GM23338 (cell line): ENCODE measurements at regions not wholly inside any gene's neighbourhood (a gene's known extent, or its start where the extent isn't known, plus 50 kb on each side); places are given as distances from the start of the nearest gene placed in this dataset.

Experiments
- ATAC-seq: fragments of 200-7000 bp; cut with Tn5 transposase; 3 replicates; pipeline ENCODE4 v1.9.1; 2020
- DNase-seq: peaks from one replicate; pipeline ENCODE4 v3.0.0-alpha.2; 2015; ENCODE audit warnings: low spot score
- H2AFZ ChIP-seq: fragments of 200-600 bp; sonication (generic); 2 replicates; pipeline ENCODE4 v1.8.0; 2016; ENCODE audit warnings: antibody characterized with exemption, mild to moderate bottlenecking, moderate library complexity
- H3F3A ChIP-seq: fragments of 200-600 bp; sonication (generic); replicated peaks from 2 replicates; pipeline ENCODE4 v1.8.0; 2017; ENCODE audit warnings: antibody characterized with exemption, mixed run types, low read depth
- H3K27ac ChIP-seq: fragments of 200-600 bp; sonication (generic); 2 replicates; pipeline ENCODE4 v1.6.1; 2016; ENCODE audit warnings: low read depth
- H3K27me3 ChIP-seq: fragments of 200-600 bp; sonication (generic); 2 replicates; pipeline ENCODE4 v1.8.0; 2016; ENCODE audit warnings: mild to moderate bottlenecking, mixed run types, moderate library complexity; ENCODE audit not compliant: insufficient read depth
- H3K36me3 ChIP-seq: fragments of 200-600 bp; sonication (generic); 2 replicates; pipeline ENCODE4 v1.8.0; 2016; ENCODE audit warnings: mild to moderate bottlenecking; ENCODE audit not compliant: insufficient read depth
- H3K4me1 ChIP-seq: fragments of 200-600 bp; sonication (generic); 2 replicates; pipeline ENCODE4 v1.8.0; 2016; ENCODE audit warnings: mild to moderate bottlenecking, moderate library complexity; ENCODE audit not compliant: insufficient read depth
- H3K4me2 ChIP-seq: fragments of 200-600 bp; sonication (generic); 2 replicates; pipeline ENCODE4 v1.7.1; 2017; ENCODE audit warnings: mixed run types
- H3K4me3 ChIP-seq: fragments of 200-600 bp; sonication (generic); 2 replicates; pipeline ENCODE4 v1.6.1; 2016; ENCODE audit warnings: mixed run types
- H3K79me2 ChIP-seq: fragments of 200-600 bp; sonication (generic); replicated peaks from 2 replicates; pipeline ENCODE4 v1.8.0; 2017; ENCODE audit warnings: mild to moderate bottlenecking; ENCODE audit not compliant: insufficient read depth
- H3K9me2 ChIP-seq: fragments of 200-600 bp; sonication (generic); 2 replicates; pipeline ENCODE4 v1.8.0; 2017; ENCODE audit not compliant: insufficient read depth
- H4K20me1 ChIP-seq: fragments of 200-600 bp; sonication (generic); replicated peaks from 2 replicates; pipeline ENCODE4 v1.8.0; 2017; ENCODE audit warnings: mild to moderate bottlenecking; ENCODE audit not compliant: insufficient read depth
- H3K27ac Mint-ChIP-seq: 2 replicates; pipeline ENCODE4 v1.8.0; 2020; ENCODE audit warnings: inconsistent platforms, mild to moderate bottlenecking, moderate library complexity, mixed read lengths
- H3K27me3 Mint-ChIP-seq: 3 replicates; pipeline ENCODE4 v1.8.0; 2022; ENCODE audit warnings: low read depth, mild to moderate bottlenecking, moderate library complexity, mixed read lengths, inconsistent platforms; ENCODE audit not compliant: insufficient read depth, poor library complexity
- H3K36me3 Mint-ChIP-seq: 3 replicates; pipeline ENCODE4 v1.8.0; 2021; ENCODE audit warnings: low read depth, mild to moderate bottlenecking, inconsistent platforms, moderate library complexity, mixed read lengths
- H3K4me1 Mint-ChIP-seq: 3 replicates; pipeline ENCODE4 v1.8.0; 2020; ENCODE audit warnings: mild to moderate bottlenecking, inconsistent platforms, mixed read lengths
- H3K4me3 Mint-ChIP-seq: 3 replicates; pipeline ENCODE4 v1.8.0; 2021; ENCODE audit warnings: moderate library complexity, mild to moderate bottlenecking, inconsistent platforms, mixed read lengths
- H3K9me3 Mint-ChIP-seq: 3 replicates; pipeline ENCODE4 v1.8.0; 2020; ENCODE audit warnings: moderate library complexity, mild to moderate bottlenecking, inconsistent platforms, mixed read lengths
- ETS1 ChIP-seq: IDR thresholded peaks from 2 replicates; pipeline ENCODE4 v1.6.1; 2016; ENCODE audit warnings: antibody characterized with exemption
- EZH2 ChIP-seq: fragments of 200-600 bp; sonication (generic); IDR thresholded peaks from one replicate; pipeline ENCODE4 v1.8.0; 2017; ENCODE audit warnings: antibody characterized with exemption, mild to moderate bottlenecking, low read depth; ENCODE audit not compliant: unreplicated experiment
- EZH2phosphoT487 ChIP-seq: fragments of 200-600 bp; sonication (generic); IDR thresholded peaks from one replicate; pipeline ENCODE4 v1.8.1; 2018; ENCODE audit warnings: antibody characterized with exemption; ENCODE audit not compliant: unreplicated experiment
- JUNB ChIP-seq: IDR thresholded peaks from one replicate; pipeline ENCODE4 v1.6.1; 2016; ENCODE audit warnings: antibody characterized with exemption; ENCODE audit not compliant: unreplicated experiment
- NANOG ChIP-seq: IDR thresholded peaks from 2 replicates; pipeline ENCODE4 v1.6.1; 2016; ENCODE audit warnings: antibody characterized with exemption, borderline replicate concordance
- POLR2AphosphoS5 ChIP-seq: IDR thresholded peaks from 2 replicates; pipeline ENCODE4 v1.6.1; 2016; ENCODE audit warnings: antibody characterized with exemption, low read depth
- STAT1 ChIP-seq: IDR thresholded peaks from one replicate; pipeline ENCODE4 v1.6.1; 2016; ENCODE audit warnings: antibody characterized with exemption; ENCODE audit not compliant: unreplicated experiment
- ZNF114 ChIP-seq: fragments of 250-450 bp; sonication (Bioruptor Pico); IDR thresholded peaks from 2 replicates; pipeline ENCODE4 v1.5.0; 2020; ENCODE audit warnings: mild to moderate bottlenecking, moderate library complexity
- ZNF331 ChIP-seq: fragments of 250-450 bp; sonication (Bioruptor Pico); IDR thresholded peaks from 2 replicates; pipeline ENCODE4 v1.5.0; 2020; ENCODE audit warnings: low read depth, mild to moderate bottlenecking, moderate library complexity
- TF ChIP-seq, protein P1 (sequence below): IDR thresholded peaks from one replicate; pipeline ENCODE4 v1.6.1; 2018; ENCODE audit warnings: antibody characterized with exemption; ENCODE audit not compliant: unreplicated experiment
- TF ChIP-seq, protein P2 (sequence below): fragments of 250-450 bp; sonication (Bioruptor Pico); IDR thresholded peaks from 2 replicates; pipeline ENCODE4 v1.5.0; 2020; ENCODE audit warnings: mild to moderate bottlenecking, moderate library complexity

DNA sequence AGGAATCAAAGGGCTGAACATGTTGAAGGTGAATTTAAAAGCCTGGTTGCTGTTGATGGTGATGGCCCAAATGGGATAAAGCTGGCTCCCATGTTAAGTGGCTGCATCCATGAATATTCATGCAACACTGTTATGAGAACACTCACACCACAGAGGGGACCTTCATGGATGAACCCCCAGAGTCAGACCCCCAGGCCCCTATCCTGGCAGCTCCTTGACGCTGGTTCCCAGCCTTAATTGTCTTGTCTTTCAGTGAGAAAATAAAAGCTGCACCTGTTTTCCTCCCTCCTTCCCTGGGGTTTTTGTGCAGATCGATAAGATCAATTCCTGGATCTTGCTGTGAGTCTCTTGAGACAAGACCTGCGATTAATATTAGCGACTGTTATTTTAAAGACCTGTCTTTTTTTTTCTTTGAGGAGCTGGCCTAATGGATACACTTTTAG is 371.7 kb downstream of the ICE1 start (continued):
- TF ChIP-seq, protein P1, sequence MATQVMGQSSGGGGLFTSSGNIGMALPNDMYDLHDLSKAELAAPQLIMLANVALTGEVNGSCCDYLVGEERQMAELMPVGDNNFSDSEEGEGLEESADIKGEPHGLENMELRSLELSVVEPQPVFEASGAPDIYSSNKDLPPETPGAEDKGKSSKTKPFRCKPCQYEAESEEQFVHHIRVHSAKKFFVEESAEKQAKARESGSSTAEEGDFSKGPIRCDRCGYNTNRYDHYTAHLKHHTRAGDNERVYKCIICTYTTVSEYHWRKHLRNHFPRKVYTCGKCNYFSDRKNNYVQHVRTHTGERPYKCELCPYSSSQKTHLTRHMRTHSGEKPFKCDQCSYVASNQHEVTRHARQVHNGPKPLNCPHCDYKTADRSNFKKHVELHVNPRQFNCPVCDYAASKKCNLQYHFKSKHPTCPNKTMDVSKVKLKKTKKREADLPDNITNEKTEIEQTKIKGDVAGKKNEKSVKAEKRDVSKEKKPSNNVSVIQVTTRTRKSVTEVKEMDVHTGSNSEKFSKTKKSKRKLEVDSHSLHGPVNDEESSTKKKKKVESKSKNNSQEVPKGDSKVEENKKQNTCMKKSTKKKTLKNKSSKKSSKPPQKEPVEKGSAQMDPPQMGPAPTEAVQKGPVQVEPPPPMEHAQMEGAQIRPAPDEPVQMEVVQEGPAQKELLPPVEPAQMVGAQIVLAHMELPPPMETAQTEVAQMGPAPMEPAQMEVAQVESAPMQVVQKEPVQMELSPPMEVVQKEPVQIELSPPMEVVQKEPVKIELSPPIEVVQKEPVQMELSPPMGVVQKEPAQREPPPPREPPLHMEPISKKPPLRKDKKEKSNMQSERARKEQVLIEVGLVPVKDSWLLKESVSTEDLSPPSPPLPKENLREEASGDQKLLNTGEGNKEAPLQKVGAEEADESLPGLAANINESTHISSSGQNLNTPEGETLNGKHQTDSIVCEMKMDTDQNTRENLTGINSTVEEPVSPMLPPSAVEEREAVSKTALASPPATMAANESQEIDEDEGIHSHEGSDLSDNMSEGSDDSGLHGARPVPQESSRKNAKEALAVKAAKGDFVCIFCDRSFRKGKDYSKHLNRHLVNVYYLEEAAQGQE = no peak
- TF ChIP-seq EZH2 (no peak), ZNF114 (CRISPR knock-in tag) (no peak)

DNA sequence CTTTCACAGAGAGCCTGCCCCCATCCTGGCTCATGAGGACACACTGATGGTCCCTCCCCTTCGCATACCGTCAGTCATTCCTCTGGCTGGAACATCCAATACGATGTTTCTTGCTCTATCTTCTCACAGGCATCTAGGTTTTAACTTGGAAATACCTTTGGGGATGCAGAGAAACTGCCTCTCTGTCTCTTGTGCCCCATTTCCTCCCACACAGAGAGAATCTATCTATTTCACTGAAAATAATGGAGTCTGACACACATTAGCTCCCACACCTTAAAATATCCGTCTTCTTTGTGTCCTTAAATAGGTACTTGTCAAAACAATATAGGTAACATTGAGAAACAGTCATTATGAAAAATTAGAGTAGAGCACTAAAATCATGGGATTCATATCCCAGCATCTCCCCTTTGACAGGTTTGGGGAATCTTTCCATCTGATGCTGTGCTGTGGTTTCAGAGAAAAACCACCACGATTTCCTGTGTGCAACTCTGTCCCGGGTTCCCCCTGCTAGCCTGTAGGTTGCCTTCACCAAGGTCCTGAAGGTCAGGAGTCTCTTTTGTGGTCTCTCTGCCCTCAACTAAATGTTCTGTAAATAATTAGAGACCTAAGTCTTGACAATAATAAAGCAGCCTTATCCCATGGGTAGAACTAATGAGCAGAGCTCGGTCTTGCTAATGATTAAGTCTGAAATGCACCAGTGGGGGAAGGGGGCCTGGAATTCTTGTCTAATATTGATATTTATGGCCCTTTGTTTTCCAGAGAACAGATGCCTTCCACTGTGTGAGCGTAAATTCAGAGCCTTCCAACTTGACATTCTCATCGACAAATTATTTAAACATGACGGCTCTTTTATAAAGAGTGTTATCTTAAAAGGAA is 371.0 kb downstream of the ICE1 start:
- peaks cover 20% of the 10 kb centered on the region; the same call in 1 of the 2 replicates for H3K9me2 ChIP-seq
- H3K9me3 Mint-ChIP-seq = no peaks in the 10 kb centered on the region
- H3K4me2 ChIP-seq = no peak overlapping the region
- H4K20me1 ChIP-seq = no peaks in the 10 kb centered on the region; the same call in 1 of the 2 replicates
- H3F3A ChIP-seq = no peaks in the 10 kb centered on the region
- H3K4me3 ChIP-seq = no peak overlapping the region
- H3K27me3 Mint-ChIP-seq = peaks cover 3% of the 10 kb centered on the region
- H3K4me3 Mint-ChIP-seq = no peak overlapping the region
- H3K27ac ChIP-seq = no peak overlapping the region
- no peak for ATAC-seq
- no peaks in the 10 kb centered on the region for H3K4me1 ChIP-seq
- H3K36me3 ChIP-seq = no peaks in the 10 kb centered on the region
- H2AFZ ChIP-seq = no peak overlapping the region
- no peaks in the 10 kb centered on the region for H3K79me2 ChIP-seq
- H3K27ac Mint-ChIP-seq = no peak overlapping the region
- no peaks in the 10 kb centered on the region for H3K27me3 ChIP-seq
- TF ChIP-seq, protein P2, sequence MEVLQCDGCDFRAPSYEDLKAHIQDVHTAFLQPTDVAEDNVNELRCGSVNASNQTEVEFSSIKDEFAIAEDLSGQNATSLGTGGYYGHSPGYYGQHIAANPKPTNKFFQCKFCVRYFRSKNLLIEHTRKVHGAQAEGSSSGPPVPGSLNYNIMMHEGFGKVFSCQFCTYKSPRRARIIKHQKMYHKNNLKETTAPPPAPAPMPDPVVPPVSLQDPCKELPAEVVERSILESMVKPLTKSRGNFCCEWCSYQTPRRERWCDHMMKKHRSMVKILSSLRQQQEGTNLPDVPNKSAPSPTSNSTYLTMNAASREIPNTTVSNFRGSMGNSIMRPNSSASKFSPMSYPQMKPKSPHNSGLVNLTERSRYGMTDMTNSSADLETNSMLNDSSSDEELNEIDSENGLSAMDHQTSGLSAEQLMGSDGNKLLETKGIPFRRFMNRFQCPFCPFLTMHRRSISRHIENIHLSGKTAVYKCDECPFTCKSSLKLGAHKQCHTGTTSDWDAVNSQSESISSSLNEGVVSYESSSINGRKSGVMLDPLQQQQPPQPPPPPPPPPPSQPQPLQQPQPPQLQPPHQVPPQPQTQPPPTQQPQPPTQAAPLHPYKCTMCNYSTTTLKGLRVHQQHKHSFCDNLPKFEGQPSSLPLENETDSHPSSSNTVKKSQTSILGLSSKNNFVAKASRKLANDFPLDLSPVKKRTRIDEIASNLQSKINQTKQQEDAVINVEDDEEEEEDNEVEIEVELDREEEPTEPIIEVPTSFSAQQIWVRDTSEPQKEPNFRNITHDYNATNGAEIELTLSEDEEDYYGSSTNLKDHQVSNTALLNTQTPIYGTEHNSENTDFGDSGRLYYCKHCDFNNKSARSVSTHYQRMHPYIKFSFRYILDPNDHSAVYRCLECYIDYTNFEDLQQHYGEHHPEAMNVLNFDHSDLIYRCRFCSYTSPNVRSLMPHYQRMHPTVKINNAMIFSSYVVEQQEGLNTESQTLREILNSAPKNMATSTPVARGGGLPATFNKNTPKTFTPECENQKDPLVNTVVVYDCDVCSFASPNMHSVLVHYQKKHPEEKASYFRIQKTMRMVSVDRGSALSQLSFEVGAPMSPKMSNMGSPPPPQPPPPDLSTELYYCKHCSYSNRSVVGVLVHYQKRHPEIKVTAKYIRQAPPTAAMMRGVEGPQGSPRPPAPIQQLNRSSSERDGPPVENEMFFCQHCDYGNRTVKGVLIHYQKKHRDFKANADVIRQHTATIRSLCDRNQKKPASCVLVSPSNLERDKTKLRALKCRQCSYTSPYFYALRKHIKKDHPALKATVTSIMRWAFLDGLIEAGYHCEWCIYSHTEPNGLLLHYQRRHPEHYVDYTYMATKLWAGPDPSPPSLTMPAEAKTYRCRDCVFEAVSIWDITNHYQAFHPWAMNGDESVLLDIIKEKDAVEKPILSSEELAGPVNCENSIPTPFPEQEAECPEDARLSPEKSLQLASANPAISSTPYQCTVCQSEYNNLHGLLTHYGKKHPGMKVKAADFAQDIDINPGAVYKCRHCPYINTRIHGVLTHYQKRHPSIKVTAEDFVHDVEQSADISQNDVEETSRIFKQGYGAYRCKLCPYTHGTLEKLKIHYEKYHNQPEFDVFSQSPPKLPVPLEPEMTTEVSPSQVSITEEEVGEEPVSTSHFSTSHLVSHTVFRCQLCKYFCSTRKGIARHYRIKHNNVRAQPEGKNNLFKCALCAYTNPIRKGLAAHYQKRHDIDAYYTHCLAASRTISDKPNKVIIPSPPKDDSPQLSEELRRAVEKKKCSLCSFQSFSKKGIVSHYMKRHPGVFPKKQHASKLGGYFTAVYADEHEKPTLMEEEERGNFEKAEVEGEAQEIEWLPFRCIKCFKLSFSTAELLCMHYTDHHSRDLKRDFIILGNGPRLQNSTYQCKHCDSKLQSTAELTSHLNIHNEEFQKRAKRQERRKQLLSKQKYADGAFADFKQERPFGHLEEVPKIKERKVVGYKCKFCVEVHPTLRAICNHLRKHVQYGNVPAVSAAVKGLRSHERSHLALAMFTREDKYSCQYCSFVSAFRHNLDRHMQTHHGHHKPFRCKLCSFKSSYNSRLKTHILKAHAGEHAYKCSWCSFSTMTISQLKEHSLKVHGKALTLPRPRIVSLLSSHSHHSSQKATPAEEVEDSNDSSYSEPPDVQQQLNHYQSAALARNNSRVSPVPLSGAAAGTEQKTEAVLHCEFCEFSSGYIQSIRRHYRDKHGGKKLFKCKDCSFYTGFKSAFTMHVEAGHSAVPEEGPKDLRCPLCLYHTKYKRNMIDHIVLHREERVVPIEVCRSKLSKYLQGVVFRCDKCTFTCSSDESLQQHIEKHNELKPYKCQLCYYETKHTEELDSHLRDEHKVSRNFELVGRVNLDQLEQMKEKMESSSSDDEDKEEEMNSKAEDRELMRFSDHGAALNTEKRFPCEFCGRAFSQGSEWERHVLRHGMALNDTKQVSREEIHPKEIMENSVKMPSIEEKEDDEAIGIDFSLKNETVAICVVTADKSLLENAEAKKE (CRISPR knock-in tag) = no peak
- TF ChIP-seq JUNB = no peak
- no peak for TF ChIP-seq ZNF114 (CRISPR knock-in tag)
- no peak for TF ChIP-seq NANOG
- TF ChIP-seq EZH2phosphoT487 = no peak
- TF ChIP-seq ETS1 = no peak
- TF ChIP-seq STAT1 = no peak
- TF ChIP-seq POLR2AphosphoS5 = no peak
- no peak for TF ChIP-seq EZH2
- no peak for TF ChIP-seq ZNF331
- no peak for DNase-seq
- H3K4me1 Mint-ChIP-seq = no peaks in the 10 kb centered on the region; the same call in 2 of the 3 replicates
- H3K36me3 Mint-ChIP-seq = no peaks in the 10 kb centered on the region
